CD4-positive, alpha-beta T cell (primary cell): ENCODE measurements at regions not wholly inside any gene's neighbourhood (a gene's known extent, or its start where the extent isn't known, plus 50 kb on each side); places are given as distances from the start of the nearest gene placed in this dataset.

Source experiments
- ATAC-seq: fragments of 200-7000 bp; cut with Tn5 transposase; one replicate; pipeline ENCODE4 v1.10.0; 2022; ENCODE audit warnings: mild to moderate bottlenecking; ENCODE audit not compliant: poor library complexity
- CTCF ChIA-PET: fragments of 350-600 bp; sonication (Branson Sonifier 250); formaldehyde crosslinking; loops from one replicate; lab custom pipeline; 2021; ENCODE audit warnings: antibody characterized with exemption, inconsistent platforms; lab: Charles Lee
- POLR2A ChIA-PET: fragments of 350-600 bp; sonication (Branson Sonifier 250); formaldehyde crosslinking; loops from one replicate; lab custom pipeline; 2021; ENCODE audit warnings: antibody characterized with exemption, inconsistent platforms; lab: Charles Lee
- DNase-seq, 14 experiments: peaks; one replicate each; pipeline ENCODE4 v3.0.0-alpha.2; 2013 to 2020; ENCODE audit warnings: mixed read lengths in 2 of 14
- H3K27ac ChIP-seq, 2 donors: one replicate each; pipeline versions ENCODE4 v1.5.1 to v1.7.0; 2013; ENCODE audit warnings: low read length in 2 of 2, low read depth in 1 of 2, mild to moderate bottlenecking in 1 of 2
- H3K27me3 ChIP-seq, 2 experiments: 1 replicate in 1 of 2; 2 replicates in 1 of 2; pipeline versions ENCODE4 v1.6.1 to v1.7.0; 2013; ENCODE audit warnings: low read length in 2 of 2, control low read depth in 1 of 2, mild to moderate bottlenecking in 1 of 2, moderate library complexity in 1 of 2; ENCODE audit not compliant: insufficient read depth in 2 of 2, control insufficient read depth in 1 of 2
- H3K36me3 ChIP-seq: one replicate; pipeline ENCODE4 v1.6.1; 2013; ENCODE audit warnings: low read length, control low read depth; ENCODE audit not compliant: insufficient read depth
- H3K4me1 ChIP-seq: one replicate; pipeline ENCODE4 v1.6.1; 2013; ENCODE audit warnings: low read length, control low read depth; ENCODE audit not compliant: insufficient read depth
- H3K4me3 ChIP-seq: one replicate; pipeline ENCODE4 v1.5.1; 2013; ENCODE audit warnings: mild to moderate bottlenecking, low read length, moderate library complexity
- H3K9me3 ChIP-seq, 2 experiments: 1 replicate in 1 of 2; 2 replicates in 1 of 2; pipeline versions ENCODE4 v1.6.1 to v1.7.0; 2013; ENCODE audit warnings: low read length in 2 of 2, mild to moderate bottlenecking in 2 of 2, control low read depth in 1 of 2, moderate library complexity in 1 of 2; ENCODE audit not compliant: control insufficient read depth in 1 of 2, insufficient read depth in 1 of 2
- H3K27ac Mint-ChIP-seq: one replicate; pipeline ENCODE4 v1.8.0; 2020; ENCODE audit warnings: mixed read lengths
- H3K27me3 Mint-ChIP-seq: one replicate; pipeline ENCODE4 v1.8.0; 2021; ENCODE audit warnings: mixed read lengths
- H3K36me3 Mint-ChIP-seq: one replicate; pipeline ENCODE4 v1.8.0; 2021; ENCODE audit warnings: low read depth, mixed read lengths
- H3K4me1 Mint-ChIP-seq: one replicate; pipeline ENCODE4 v1.8.0; 2021; ENCODE audit warnings: low read depth, mixed read lengths
- H3K4me3 Mint-ChIP-seq: one replicate; pipeline ENCODE4 v1.8.0; 2020; ENCODE audit warnings: mild to moderate bottlenecking, mixed read lengths
- H3K9me3 Mint-ChIP-seq: one replicate; pipeline ENCODE4 v1.8.0; 2020; ENCODE audit warnings: mixed read lengths
- CTCF ChIP-seq: fragments of 200-600 bp; IDR thresholded peaks from one replicate; pipeline ENCODE4 v1.8.0; 2022; ENCODE audit warnings: antibody characterized with exemption, mild to moderate bottlenecking
- intact Hi-C, 2 experiments: fragments of 100-400 bp; cut with DNase I in 1 of 2; cut with micrococcal nuclease in 1 of 2; formaldehyde crosslinking; loops; one replicate each; pipeline versions ENCODE4 v1.15.1 to v1.9.0; 2023 to 2025; cut with DNase I, micrococcal nuclease

- ATAC-seq (no peak), DNase-seq (no peak)
- Histone ChIP-seq H3K4me3 (no peak overlapping the region), H3K36me3 (no peaks in the 10 kb centered on the region), H3K9me3 (no peaks in the 10 kb centered on the region), H3K27me3 (no peaks in the 10 kb centered on the region), H3K27ac (no peak overlapping the region), H3K4me1 (no peaks in the 10 kb centered on the region)
- no peak overlapping the region for H3K27ac Mint-ChIP-seq
- CTCF ChIA-PET = interaction anchor here (1.0 kb wide), 1 partner anchor 10 kb away, joined by 4 read pairs; no protein-coding TSS in a partner anchor
- H3K36me3 Mint-ChIP-seq = no peaks in the 10 kb centered on the region
- intact Hi-C loops = no loop called here
- H3K4me3 Mint-ChIP-seq = no peak overlapping the region
- no peaks in the 10 kb centered on the region for H3K9me3 Mint-ChIP-seq
- TF ChIP-seq CTCF = no peak
- POLR2A ChIA-PET = no interaction called here
- no peaks in the 10 kb centered on the region for H3K27me3 Mint-ChIP-seq
- no peaks in the 10 kb centered on the region for H3K4me1 Mint-ChIP-seq
These were observed 324.1 kb upstream of the DIPK2B start for GRCh38 chrX:45524805-45525204.

GRCh38 chrX:45524296-45524695, 323.6 kb upstream of the DIPK2B start:
- H3K9me3 Mint-ChIP-seq = no peaks in the 10 kb centered on the region
- Histone ChIP-seq H3K27me3 (no peaks in the 10 kb centered on the region), H3K9me3 (no peaks in the 10 kb centered on the region), H3K27ac (no peak overlapping the region), H3K36me3 (no peaks in the 10 kb centered on the region), H3K4me1 (no peaks in the 10 kb centered on the region), H3K4me3 (no peak overlapping the region)
- CTCF ChIA-PET = interaction anchor here (1.0 kb wide), 1 partner anchor 9 kb away, joined by 4 read pairs; no protein-coding TSS in a partner anchor
- no peak for DNase-seq
- H3K27me3 Mint-ChIP-seq = no peaks in the 10 kb centered on the region
- H3K4me1 Mint-ChIP-seq = no peaks in the 10 kb centered on the region
- POLR2A ChIA-PET = no interaction called here
- no peak overlapping the region for H3K4me3 Mint-ChIP-seq
- no peak for ATAC-seq
- TF ChIP-seq CTCF = no peak
- H3K36me3 Mint-ChIP-seq = no peaks in the 10 kb centered on the region
- intact Hi-C loops = no loop called here
- no peak overlapping the region for H3K27ac Mint-ChIP-seq

- intact Hi-C loops = loop anchor here (5.0 to 10.0 kb wide), 3 partner anchors 229 to 886 kb away; no protein-coding TSS in a partner anchor
- Histone ChIP-seq H3K4me3 (no peak overlapping the region), H3K27ac (no peak overlapping the region), H3K4me1 (no peaks in the 10 kb centered on the region), H3K9me3 (no peaks in the 10 kb centered on the region), H3K27me3 (no peaks in the 10 kb centered on the region), H3K36me3 (no peaks in the 10 kb centered on the region)
- no peak overlapping the region for H3K27ac Mint-ChIP-seq
- no peak for TF ChIP-seq CTCF
- no peaks in the 10 kb centered on the region for H3K36me3 Mint-ChIP-seq
- no peaks in the 10 kb centered on the region for H3K9me3 Mint-ChIP-seq
- peaks cover 4% of the 10 kb centered on the region for H3K4me1 Mint-ChIP-seq
- H3K27me3 Mint-ChIP-seq = no peaks in the 10 kb centered on the region
- CTCF ChIA-PET = no interaction called here
- DNase-seq (no peak), ATAC-seq (no peak)
- H3K4me3 Mint-ChIP-seq = no peak overlapping the region
- POLR2A ChIA-PET = no interaction called here
These were observed 317.9 kb upstream of the DIPK2B start for GRCh38 chrX:45518552-45518951.
